Heart left ventricle (tissue), 16 donors: ENCODE measurements at regions not wholly inside any gene's neighbourhood (a gene's known extent, or its start where the extent isn't known, plus 50 kb on each side); places are given as distances from the start of the nearest gene placed in this dataset.
"Not testable (repeated sequence)": the region's sequence is repeated elsewhere in the genome, so short reads cannot be mapped to it uniquely, and the experiment has no call there.

Experiments
- ATAC-seq, 4 donors: fragments of 200-7000 bp; cut with Tn5 transposase; one replicate each; pipeline ENCODE4 v1.9.1; 2020 to 2022; ENCODE audit warnings: moderate library complexity in 4 of 4, mild to moderate bottlenecking in 3 of 4, moderate number of reproducible peaks in 1 of 4
- DNase-seq, 5 donors: peaks; one replicate each; pipeline ENCODE4 v3.0.0-alpha.2; 2020
- H3K27ac ChIP-seq, 12 donors: fragments of 200-600 bp; sonication (generic) in 4 of 12; one replicate each; pipeline versions ENCODE4 v1.5.0 to v1.8.0; 2016 to 2022; ENCODE audit warnings: mild to moderate bottlenecking in 2 of 12
- H3K27me3 ChIP-seq, 9 donors: fragments of 200-600 bp; sonication (generic) in 2 of 9; one replicate each; pipeline versions ENCODE4 v1.5.1 to v1.8.0; 2016 to 2022; ENCODE audit warnings: mild to moderate bottlenecking in 3 of 9
- H3K36me3 ChIP-seq, 9 donors: fragments of 200-600 bp; sonication (generic) in 2 of 9; one replicate each; pipeline versions ENCODE4 v1.5.0 to v1.8.0; 2018 to 2022; ENCODE audit warnings: mild to moderate bottlenecking in 2 of 9
- H3K4me1 ChIP-seq, 12 donors: fragments of 200-600 bp; sonication (generic) in 4 of 12; one replicate each; pipeline versions ENCODE4 v1.5.0 to v1.8.0; 2016 to 2022; ENCODE audit warnings: mild to moderate bottlenecking in 3 of 12
- H3K4me3 ChIP-seq, 12 donors: fragments of 200-600 bp; sonication (generic) in 4 of 12; one replicate each; pipeline versions ENCODE4 v1.5.0 to v1.8.0; 2017 to 2022; ENCODE audit warnings: mild to moderate bottlenecking in 9 of 12, moderate library complexity in 4 of 12
- H3K9me3 ChIP-seq, 12 donors: fragments of 200-600 bp; sonication (generic) in 4 of 12; one replicate each; pipeline versions ENCODE4 v1.5.0 to v1.8.0; 2016 to 2022; ENCODE audit warnings: mild to moderate bottlenecking in 1 of 12
- CTCF ChIP-seq, 12 donors: fragments of 200-600 bp; sonication (generic) in 4 of 12; IDR thresholded peaks; one replicate each; pipeline versions ENCODE4 v1.5.0 to v1.8.0; 2018 to 2022; ENCODE audit warnings: antibody characterized with exemption in 12 of 12, mild to moderate bottlenecking in 5 of 12
- POLR2A ChIP-seq, 2 donors: fragments of 450-650 bp; IDR thresholded peaks; one replicate each; pipeline ENCODE4 v1.6.1; 2017; ENCODE audit warnings: antibody characterized with exemption in 2 of 2, mild to moderate bottlenecking in 2 of 2, moderate library complexity in 2 of 2
- WGBS, 4 donors: extraction: QIAGEN DNeasy Blood & Tissue Kit in 2 of 4; methylation state at CpG; one replicate each; pipeline versions ENCODE4 v1.1.5 to v1.1.7; 2013 to 2018; 5-methylcytosine and 5-hydroxymethylcytosine counted together
- intact Hi-C, 10 donors: fragments of 100-400 bp; cut with DNase I; formaldehyde crosslinking; loops; one replicate each; pipeline versions ENCODE4 v1.11.1 to v1.14.2; 2022
- donor health status: ischemic (EF 13 %, LVEDD 7.1; RV severe dilation, severe dysfunction).
- donor health status: healthy with polysubstance abuse.
- donor health status: DM: no; HTN: yes; CAD: no.
- donor health status: DM: no; HTN: no; CAD: no.
- donor health status: ischemic (EF 25% LVEDD 6.9; RV normal size, moderate dysfunction).
- donor health status: ischemic (EF 25% LVEDD 5.7; RV mildly dilated, moderate dysfunction).
- donor health status: healthy.
- donor health status: DM: yes; HTN: yes; CAD: no.
- donor health status: ischemic (EF 35%, LVEDD 5.7; RV mildly dilated, moderate dysfunction).
- donor health status: nonischemic (EF 11% LVEDD 7.7; RV severe dilation, severe dysfunction).
- donor health status: DM: yes; HTN: yes; CAD: no.
- donor health status: PGD.
- donor health status: ischemic (EF 29% LVEDD 5.4; RV normal size, mild dysfunction).
- donor health status: nonischemic (EF 23%, LVEDD 6.1; RV moderate dilation, normal function).

GRCh38 chr12:116665666-116666304 lies 72.1 kb downstream of the SPRING1 start:
- H3K27ac ChIP-seq, result peak overlapping the region in 11 of 12 donors; percentile 7 to 70 (median 59)
- peak in 2 of 5 donors; percentile 21 to 71 for DNase-seq
- TF ChIP-seq CTCF (IDR thresholded peaks at IDR 0.05) (no peak), POLR2A (IDR thresholded peaks at IDR 0.05) (no peak)

GRCh38 chr12:116664085-116664484 lies 73.8 kb downstream of the SPRING1 start:
- intact Hi-C loops, result loop anchor here in 1 of 10 donors (10.0 kb wide), 1 partner anchor 209 kb away; no protein-coding TSS in a partner anchor
- no peak for ATAC-seq
- Histone ChIP-seq H3K36me3 (no peaks in the 10 kb centered on the region), H3K9me3 (no peaks in the 10 kb centered on the region), H3K27me3 (no peaks in the 10 kb centered on the region), H3K4me1 (peaks cover 0 to 25% (median 4%) of the 10 kb centered on the region in 12 donors), H3K27ac (no peak overlapping the region), H3K4me3 (no peak overlapping the region)
- DNase-seq, result no peak
- 89 to 97% (median 94%) methylated on average over 4 of the region's 4 CpGs for WGBS, 4 donors
- TF ChIP-seq CTCF (IDR thresholded peaks at IDR 0.05) (no peak), POLR2A (IDR thresholded peaks at IDR 0.05) (no peak)

More at GRCh38 chr12:116665666-116666304, 72.1 kb downstream of the SPRING1 start:
- Histone ChIP-seq H3K4me3 (no peak overlapping the region), H3K36me3 (no peaks in the 10 kb centered on the region), H3K4me1 (peaks cover 0 to 18% (median 2%) of the 10 kb centered on the region in 12 donors), H3K27me3 (no peaks in the 10 kb centered on the region), H3K9me3 (no peaks in the 10 kb centered on the region)
- intact Hi-C loops, result loop anchor here in 1 of 10 donors (10.0 kb wide), 1 partner anchor 211 kb away; no protein-coding TSS in a partner anchor
- peak; percentile 49 to 77 (median 62) for ATAC-seq
- WGBS, 4 donors, result 57 to 74% (median 63%) methylated on average over 15 of the region's 15 CpGs

GRCh38 chr12:116662612-116663144 lies 75.2 kb downstream of the SPRING1 start:
- no peak for TF ChIP-seq CTCF (IDR thresholded peaks at IDR 0.05)
- TF ChIP-seq POLR2A (IDR thresholded peaks at IDR 0.05), result no peak
- H3K27ac ChIP-seq, result peak overlapping the region in 1 of 12 donors; percentile 37

GRCh38 chr12:116661341-116661740 lies 76.5 kb downstream of the SPRING1 start:
- Histone ChIP-seq H3K36me3 (no peaks in the 10 kb centered on the region), H3K9me3 (no peaks in the 10 kb centered on the region), H3K4me1 (peaks cover 0 to 35% (median 15%) of the 10 kb centered on the region in 12 donors), H3K27ac (no peak overlapping the region), H3K27me3 (no peaks in the 10 kb centered on the region), H3K4me3 (no peak overlapping the region)
- DNase-seq (no peak), ATAC-seq (no peak)
- WGBS, 4 donors, result 94 to 98% (median 97%) methylated on average over 18 of the region's 18 CpGs
- no peak for TF ChIP-seq CTCF (IDR thresholded peaks at IDR 0.05)
- TF ChIP-seq POLR2A (IDR thresholded peaks at IDR 0.05), result no peak
- intact Hi-C loops, result loop anchor here in 1 of 10 donors (10.0 kb wide), 1 partner anchor 207 kb away; no protein-coding TSS in a partner anchor

More at GRCh38 chr12:116662612-116663144, 75.2 kb downstream of the SPRING1 start:
- H3K4me1 ChIP-seq, result peaks cover 0 to 37% (median 14%) of the 10 kb centered on the region in 12 donors
- intact Hi-C loops, result loop anchor here in 1 of 10 donors (10.0 kb wide), 1 partner anchor 208 kb away; no protein-coding TSS in a partner anchor
- H3K27me3 ChIP-seq, result no peaks in the 10 kb centered on the region
- WGBS, 4 donors, result 51 to 62% (median 55%) methylated on average over 18 to 21 of the region's 21 CpGs
- DNase-seq (peak in 2 of 5 donors; percentile 35 to 67), ATAC-seq (peak in 1 of 4 donors; percentile 6)
- H3K9me3 ChIP-seq, result no peaks in the 10 kb centered on the region
- H3K4me3 ChIP-seq, result no peak overlapping the region
- no peaks in the 10 kb centered on the region for H3K36me3 ChIP-seq

- intact Hi-C loops, result loop anchor here in 1 of 10 donors (10.0 kb wide), 1 partner anchor 206 kb away; no protein-coding TSS in a partner anchor
- not testable (repeated sequence) for ATAC-seq
These were observed 77.1 kb downstream of the SPRING1 start for GRCh38 chr12:116660740-116661139.

More at GRCh38 chr12:116660740-116661139, 77.1 kb downstream of the SPRING1 start:
- H3K36me3 ChIP-seq, H3K9me3 ChIP-seq, H3K4me3 ChIP-seq, H3K27me3 ChIP-seq, H3K27ac ChIP-seq, DNase-seq: not testable (repeated sequence)
- H3K4me1 ChIP-seq, result peaks cover 0 to 33% (median 14%) of the 10 kb centered on the region in 12 donors
- WGBS, 4 donors, result 95 to 98% (median 96%) methylated on average over 15 to 34 of the region's 34 CpGs
